ENCODE measurements at regions not wholly inside any gene's neighbourhood (a gene's known extent, or its start where the extent isn't known, plus 50 kb on each side); places are given as distances from the start of the nearest gene placed in this dataset.

DNA sequence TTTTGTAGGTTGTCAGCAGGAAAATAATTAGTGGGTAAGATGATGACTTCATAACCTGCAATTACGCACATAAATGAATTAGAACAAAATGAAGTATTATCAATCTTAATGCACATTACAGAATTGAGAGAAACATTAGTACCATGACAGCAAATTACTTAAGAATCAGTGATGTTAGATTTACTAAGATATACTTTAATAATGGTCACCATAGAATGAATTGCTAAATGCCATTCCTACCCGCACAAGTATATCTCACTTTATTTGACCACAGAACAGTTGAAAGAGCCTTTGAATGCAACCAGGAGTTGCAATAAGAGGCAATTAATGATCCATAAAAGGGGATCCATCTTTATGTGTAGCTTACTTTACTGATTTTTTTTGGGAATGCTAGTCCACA lies 816.4 kb upstream of the AGA start (continued):
- no peak for TF ChIP-seq SRF (IDR thresholded peaks at IDR 0.05; ENCODE audit: low read depth in 2 of 2, low read length in 2 of 2)
- TF ChIP-seq, protein P1, sequence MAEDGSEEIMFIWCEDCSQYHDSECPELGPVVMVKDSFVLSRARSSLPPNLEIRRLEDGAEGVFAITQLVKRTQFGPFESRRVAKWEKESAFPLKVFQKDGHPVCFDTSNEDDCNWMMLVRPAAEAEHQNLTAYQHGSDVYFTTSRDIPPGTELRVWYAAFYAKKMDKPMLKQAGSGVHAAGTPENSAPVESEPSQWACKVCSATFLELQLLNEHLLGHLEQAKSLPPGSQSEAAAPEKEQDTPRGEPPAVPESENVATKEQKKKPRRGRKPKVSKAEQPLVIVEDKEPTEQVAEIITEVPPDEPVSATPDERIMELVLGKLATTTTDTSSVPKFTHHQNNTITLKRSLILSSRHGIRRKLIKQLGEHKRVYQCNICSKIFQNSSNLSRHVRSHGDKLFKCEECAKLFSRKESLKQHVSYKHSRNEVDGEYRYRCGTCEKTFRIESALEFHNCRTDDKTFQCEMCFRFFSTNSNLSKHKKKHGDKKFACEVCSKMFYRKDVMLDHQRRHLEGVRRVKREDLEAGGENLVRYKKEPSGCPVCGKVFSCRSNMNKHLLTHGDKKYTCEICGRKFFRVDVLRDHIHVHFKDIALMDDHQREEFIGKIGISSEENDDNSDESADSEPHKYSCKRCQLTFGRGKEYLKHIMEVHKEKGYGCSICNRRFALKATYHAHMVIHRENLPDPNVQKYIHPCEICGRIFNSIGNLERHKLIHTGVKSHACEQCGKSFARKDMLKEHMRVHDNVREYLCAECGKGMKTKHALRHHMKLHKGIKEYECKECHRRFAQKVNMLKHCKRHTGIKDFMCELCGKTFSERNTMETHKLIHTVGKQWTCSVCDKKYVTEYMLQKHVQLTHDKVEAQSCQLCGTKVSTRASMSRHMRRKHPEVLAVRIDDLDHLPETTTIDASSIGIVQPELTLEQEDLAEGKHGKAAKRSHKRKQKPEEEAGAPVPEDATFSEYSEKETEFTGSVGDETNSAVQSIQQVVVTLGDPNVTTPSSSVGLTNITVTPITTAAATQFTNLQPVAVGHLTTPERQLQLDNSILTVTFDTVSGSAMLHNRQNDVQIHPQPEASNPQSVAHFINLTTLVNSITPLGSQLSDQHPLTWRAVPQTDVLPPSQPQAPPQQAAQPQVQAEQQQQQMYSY (CRISPR knock-in tag; IDR thresholded peaks at IDR 0.05) = no peak
- no peak for TF ChIP-seq RUNX3 (IDR thresholded peaks at IDR 0.05; ENCODE audit: low read length)
- no peak for TF ChIP-seq MEF2A (IDR thresholded peaks at IDR 0.05; ENCODE audit: insufficient read depth, low read depth, low read length)
- TF ChIP-seq KLF5 (IDR thresholded peaks at IDR 0.05; ENCODE audit: partially characterized antibody) = no peak

DNA sequence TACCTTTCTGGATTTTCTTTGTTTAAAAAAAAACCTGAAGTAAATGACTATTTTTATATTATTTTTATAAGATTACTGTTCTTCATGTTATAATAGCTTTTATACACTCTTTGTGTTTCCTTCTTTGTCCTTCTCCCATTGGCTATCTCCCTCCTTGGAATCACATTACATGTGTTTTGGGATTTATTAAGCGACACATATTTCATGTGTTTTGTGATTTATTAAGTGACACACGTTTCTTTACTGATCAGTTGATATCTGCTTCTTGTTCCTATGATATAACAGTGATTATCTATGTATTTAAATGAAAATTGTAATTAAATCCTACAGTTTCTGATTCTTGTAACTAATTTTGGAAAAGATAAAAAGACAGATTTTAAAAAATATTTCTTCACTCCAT lies 817.3 kb upstream of the AGA start:
- Histone ChIP-seq H3K9me3 (replicated peaks; ENCODE audit: control insufficient read depth, insufficient read depth, low read length) (no peaks in the 10 kb centered on the region), H3K4me3 (no peak overlapping the region), H3K9ac (ENCODE audit: control insufficient read depth, insufficient read depth, low read length) (no peak overlapping the region), H2AFZ (ENCODE audit: control insufficient read depth, low read depth, low read length) (no peak overlapping the region), H3K36me3 (ENCODE audit: control insufficient read depth in 2 of 2, insufficient read depth in 2 of 2, low read length in 1 of 2) (no peaks in the 10 kb centered on the region), H3K27ac (ENCODE audit: control insufficient read depth, insufficient read depth) (no peak overlapping the region), H3K4me2 (ENCODE audit: control insufficient read depth, insufficient read depth) (no peak overlapping the region), H3K79me2 (ENCODE audit: control insufficient read depth, insufficient read depth, low read length) (no peaks in the 10 kb centered on the region), H3K27me3 (replicated peaks in 1 of 2; ENCODE audit: control insufficient read depth in 2 of 2, insufficient read depth in 2 of 2, low read length in 1 of 2) (no peaks in the 10 kb centered on the region), H4K20me1 (ENCODE audit: control insufficient read depth, insufficient read depth) (no peaks in the 10 kb centered on the region), H3K4me1 (ENCODE audit: control insufficient read depth, insufficient read depth, low read length) (no peaks in the 10 kb centered on the region)
- in situ Hi-C loops (cut with MboI) (no loop called here), intact Hi-C loops (cut with micrococcal nuclease; ENCODE audit: unreplicated experiment) (no loop called here)
- BruUV-seq (replicated peaks) = no TSS peak
- DNase-seq (ENCODE audit: low read depth, low spot score) = no peak
- no peak for ATAC-seq
- CTCF ChIA-PET = no interaction called here
- RAD21 ChIA-PET (ENCODE audit: unreplicated experiment) = no interaction called here
- SMC1A ChIA-PET (ENCODE audit: uncharacterized antibody, unreplicated experiment) = no interaction called here
- FAIRE-seq = no peak
- WGBS (ENCODE audit: insufficient coverage, insufficient replicate concordance, low lambda C conversion rate, missing lambda C conversion rate) = 0% methylated on average over 2 of the region's 2 CpGs
- POLR2A ChIA-PET = no interaction called here
- no peak for TF ChIP-seq EZH2 (IDR thresholded peaks at IDR 0.05; ENCODE audit: borderline replicate concordance, control insufficient read depth, low read depth, low read length)
- TF ChIP-seq TCF3 (IDR thresholded peaks at IDR 0.05; ENCODE audit: borderline replicate concordance, insufficient read depth, low read depth, low read length) = no peak
- TF ChIP-seq, protein P2, sequence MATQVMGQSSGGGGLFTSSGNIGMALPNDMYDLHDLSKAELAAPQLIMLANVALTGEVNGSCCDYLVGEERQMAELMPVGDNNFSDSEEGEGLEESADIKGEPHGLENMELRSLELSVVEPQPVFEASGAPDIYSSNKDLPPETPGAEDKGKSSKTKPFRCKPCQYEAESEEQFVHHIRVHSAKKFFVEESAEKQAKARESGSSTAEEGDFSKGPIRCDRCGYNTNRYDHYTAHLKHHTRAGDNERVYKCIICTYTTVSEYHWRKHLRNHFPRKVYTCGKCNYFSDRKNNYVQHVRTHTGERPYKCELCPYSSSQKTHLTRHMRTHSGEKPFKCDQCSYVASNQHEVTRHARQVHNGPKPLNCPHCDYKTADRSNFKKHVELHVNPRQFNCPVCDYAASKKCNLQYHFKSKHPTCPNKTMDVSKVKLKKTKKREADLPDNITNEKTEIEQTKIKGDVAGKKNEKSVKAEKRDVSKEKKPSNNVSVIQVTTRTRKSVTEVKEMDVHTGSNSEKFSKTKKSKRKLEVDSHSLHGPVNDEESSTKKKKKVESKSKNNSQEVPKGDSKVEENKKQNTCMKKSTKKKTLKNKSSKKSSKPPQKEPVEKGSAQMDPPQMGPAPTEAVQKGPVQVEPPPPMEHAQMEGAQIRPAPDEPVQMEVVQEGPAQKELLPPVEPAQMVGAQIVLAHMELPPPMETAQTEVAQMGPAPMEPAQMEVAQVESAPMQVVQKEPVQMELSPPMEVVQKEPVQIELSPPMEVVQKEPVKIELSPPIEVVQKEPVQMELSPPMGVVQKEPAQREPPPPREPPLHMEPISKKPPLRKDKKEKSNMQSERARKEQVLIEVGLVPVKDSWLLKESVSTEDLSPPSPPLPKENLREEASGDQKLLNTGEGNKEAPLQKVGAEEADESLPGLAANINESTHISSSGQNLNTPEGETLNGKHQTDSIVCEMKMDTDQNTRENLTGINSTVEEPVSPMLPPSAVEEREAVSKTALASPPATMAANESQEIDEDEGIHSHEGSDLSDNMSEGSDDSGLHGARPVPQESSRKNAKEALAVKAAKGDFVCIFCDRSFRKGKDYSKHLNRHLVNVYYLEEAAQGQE (IDR thresholded peaks at IDR 0.05; ENCODE audit: low read depth, low read length) = no peak
- TF ChIP-seq GATAD2B (conservative IDR thresholded peaks at IDR 0.05; ENCODE audit: low read depth) = no peak
- TF ChIP-seq, protein P1 (CRISPR knock-in tag; IDR thresholded peaks at IDR 0.05) = no peak
- TF ChIP-seq NRF1 (conservative IDR thresholded peaks at IDR 0.05; ENCODE audit: low read depth, low read length) = no peak
- TF ChIP-seq SMAD5 (IDR thresholded peaks at IDR 0.05; ENCODE audit: low read depth) = no peak
- no peak for TF ChIP-seq CREM (IDR thresholded peaks at IDR 0.05; ENCODE audit: low read depth)

All from GM12878 (cell line).